Activated CD4-positive, alpha-beta memory T cell treated with anti-CD3 and anti-CD28 coated beads, Interleukin-2, amount 10 ng/mL, durations not matched to agents 7 days and 5 days (primary cell): ENCODE measurements at regions not wholly inside any gene's neighbourhood (a gene's known extent, or its start where the extent isn't known, plus 50 kb on each side); places are given as distances from the start of the nearest gene placed in this dataset.
"Not testable (repeated sequence)": the region's sequence is repeated elsewhere in the genome, so short reads cannot be mapped to it uniquely, and the experiment has no call there.

Experiments
- CTCF ChIA-PET: fragments of 350-600 bp; sonication (Branson Sonifier 250); formaldehyde crosslinking; loops from one replicate; lab custom pipeline; 2021; ENCODE audit warnings: antibody characterized with exemption, inconsistent platforms; lab: Charles Lee
- POLR2A ChIA-PET: fragments of 350-600 bp; sonication (Branson Sonifier 250); formaldehyde crosslinking; loops from one replicate; lab custom pipeline; 2021; ENCODE audit warnings: antibody characterized with exemption; lab: Charles Lee
- DNase-seq: peaks from one replicate; pipeline ENCODE4 v3.0.0-alpha.2; 2020
- H3K27ac Mint-ChIP-seq: one replicate; pipeline ENCODE4 v1.8.0; 2021; ENCODE audit warnings: mild to moderate bottlenecking, mixed read lengths
- H3K27me3 Mint-ChIP-seq: one replicate; pipeline ENCODE4 v1.8.0; 2021; ENCODE audit warnings: mixed read lengths
- H3K36me3 Mint-ChIP-seq: one replicate; pipeline ENCODE4 v1.8.0; 2021; ENCODE audit warnings: low read depth, mixed read lengths
- H3K4me1 Mint-ChIP-seq: one replicate; pipeline ENCODE4 v1.8.0; 2021; ENCODE audit warnings: mixed read lengths
- H3K4me3 Mint-ChIP-seq: one replicate; pipeline ENCODE4 v1.8.0; 2021; ENCODE audit warnings: mild to moderate bottlenecking, mixed read lengths
- H3K9me3 Mint-ChIP-seq: one replicate; pipeline ENCODE4 v1.8.0; 2021; ENCODE audit warnings: mixed read lengths

- POLR2A ChIA-PET = no interaction called here
- H3K36me3 Mint-ChIP-seq = no peaks in the 10 kb centered on the region
- H3K4me1 Mint-ChIP-seq = no peaks in the 10 kb centered on the region
- H3K27ac Mint-ChIP-seq = no peak overlapping the region
- CTCF ChIA-PET = no interaction called here
- no peak for DNase-seq
- H3K9me3 Mint-ChIP-seq = no peaks in the 10 kb centered on the region
- H3K4me3 Mint-ChIP-seq = no peak overlapping the region
- H3K27me3 Mint-ChIP-seq = no peaks in the 10 kb centered on the region
Observed at GRCh38 chr1:208691012-208691411, 446.8 kb upstream of the PLXNA2 start.

GRCh38 chr1:208709981-208710380, 465.8 kb upstream of the PLXNA2 start:
- Mint-ChIP-seq H3K27ac (no peak overlapping the region), H3K36me3 (no peaks in the 10 kb centered on the region), H3K4me3 (no peak overlapping the region)

DNA sequence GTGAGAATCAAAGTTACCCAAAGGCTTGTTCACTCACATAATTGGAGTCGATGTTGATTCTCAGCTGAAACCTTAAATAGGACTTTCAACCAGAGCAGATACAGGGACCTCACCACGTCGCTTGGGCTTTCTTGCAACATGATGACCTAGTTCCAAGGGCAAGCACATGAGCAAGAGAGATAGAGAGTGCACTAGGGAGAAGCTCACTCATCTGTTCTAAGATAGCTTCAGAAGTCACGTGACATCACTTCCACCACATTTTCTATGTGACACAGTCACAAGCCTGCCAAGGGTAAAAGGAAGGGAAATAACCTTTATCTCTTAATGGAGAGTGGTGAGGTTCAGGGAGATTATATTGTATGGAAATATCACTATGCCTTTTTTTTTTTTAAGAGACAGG, 470.1 kb upstream of the PLXNA2 start:
- no peaks in the 10 kb centered on the region for H3K27me3 Mint-ChIP-seq

More at GRCh38 chr1:208709981-208710380, 465.8 kb upstream of the PLXNA2 start:
- no peak for DNase-seq
- ChIA-PET CTCF (no interaction called here), POLR2A (no interaction called here)
- no peaks in the 10 kb centered on the region for H3K9me3 Mint-ChIP-seq
- no peaks in the 10 kb centered on the region for H3K4me1 Mint-ChIP-seq
- no peaks in the 10 kb centered on the region for H3K27me3 Mint-ChIP-seq

GRCh38 chr1:208717525-208717924, 473.3 kb upstream of the PLXNA2 start:
- H3K36me3 Mint-ChIP-seq = no peaks in the 10 kb centered on the region
- no peaks in the 10 kb centered on the region for H3K27me3 Mint-ChIP-seq
- no peak overlapping the region for H3K4me3 Mint-ChIP-seq

More for the DNA sequence above, 470.1 kb upstream of the PLXNA2 start:
- ChIA-PET CTCF (no interaction called here), POLR2A (no interaction called here)
- no peaks in the 10 kb centered on the region for H3K4me1 Mint-ChIP-seq
- no peaks in the 10 kb centered on the region for H3K36me3 Mint-ChIP-seq
- no peak for DNase-seq
- H3K9me3 Mint-ChIP-seq = peaks cover 3% of the 10 kb centered on the region
- H3K4me3 Mint-ChIP-seq = no peak overlapping the region
- H3K27ac Mint-ChIP-seq = no peak overlapping the region

GRCh38 chr1:208722592-208722991, 478.4 kb upstream of the PLXNA2 start:
- H3K4me3 Mint-ChIP-seq = no peak overlapping the region
- H3K9me3 Mint-ChIP-seq = peaks cover 22% of the 10 kb centered on the region
- POLR2A ChIA-PET = no interaction called here
- DNase-seq = no peak
- CTCF ChIA-PET = no interaction called here
- no peak overlapping the region for H3K27ac Mint-ChIP-seq
- H3K36me3 Mint-ChIP-seq = no peaks in the 10 kb centered on the region
- no peaks in the 10 kb centered on the region for H3K4me1 Mint-ChIP-seq
- H3K27me3 Mint-ChIP-seq = no peaks in the 10 kb centered on the region

More at GRCh38 chr1:208717525-208717924, 473.3 kb upstream of the PLXNA2 start:
- ChIA-PET CTCF (no interaction called here), POLR2A (interaction anchor here (1.0 kb wide), 1 partner anchor 34 kb away, joined by 3 read pairs; no protein-coding TSS in a partner anchor)
- Mint-ChIP-seq H3K27ac (no peak overlapping the region), H3K9me3 (peaks cover 16% of the 10 kb centered on the region), H3K4me1 (no peaks in the 10 kb centered on the region)
- no peak for DNase-seq

DNA sequence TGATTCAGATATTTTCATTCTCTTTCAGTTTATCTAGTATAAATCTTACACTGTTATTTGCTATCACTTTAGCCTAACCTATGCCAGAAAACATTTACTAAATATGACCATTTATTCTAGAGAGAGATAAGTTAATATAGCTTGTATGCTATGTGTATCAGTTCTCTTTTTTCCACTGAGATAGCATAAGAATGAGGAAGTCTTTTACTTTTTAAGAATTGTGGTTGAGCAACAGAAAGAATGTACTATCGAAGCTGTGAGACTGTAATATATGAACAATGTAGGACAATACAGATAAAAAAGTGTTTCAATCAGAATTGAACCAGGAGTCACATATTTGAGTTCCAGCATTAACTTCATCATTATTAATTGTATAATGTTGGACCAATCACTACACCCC, 479.9 kb upstream of the PLXNA2 start:
- ChIA-PET CTCF (no interaction called here), POLR2A (no interaction called here)
- no peak for DNase-seq
- Mint-ChIP-seq H3K4me3 (no peak overlapping the region), H3K4me1 (no peaks in the 10 kb centered on the region), H3K27ac (no peak overlapping the region), H3K9me3 (peaks cover 19% of the 10 kb centered on the region), H3K27me3 (no peaks in the 10 kb centered on the region), H3K36me3 (no peaks in the 10 kb centered on the region)

DNA sequence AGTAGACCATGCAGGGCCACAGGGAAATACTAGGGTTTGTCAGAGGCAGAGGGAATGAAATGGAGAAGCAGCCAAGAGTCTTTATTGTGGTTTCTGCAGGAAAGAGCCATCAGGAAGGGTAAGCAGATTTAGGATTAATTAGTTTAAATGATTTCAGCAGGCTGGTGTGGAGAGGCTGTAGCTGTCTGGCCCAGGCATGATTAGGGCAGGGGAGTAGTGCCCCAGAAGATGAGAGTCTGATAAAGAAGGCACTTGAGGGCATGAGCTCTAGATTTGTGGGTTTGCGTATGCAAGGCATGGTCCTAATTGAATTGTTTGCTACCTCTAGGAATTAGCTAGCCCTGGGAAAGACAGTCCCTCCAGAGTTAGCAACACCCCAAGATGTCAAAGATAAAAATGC, 484.6 kb upstream of the PLXNA2 start:
- H3K27me3 Mint-ChIP-seq = peaks cover 3% of the 10 kb centered on the region
- no peak overlapping the region for H3K4me3 Mint-ChIP-seq
- H3K4me1 Mint-ChIP-seq = peaks cover 3% of the 10 kb centered on the region
- no peaks in the 10 kb centered on the region for H3K36me3 Mint-ChIP-seq
- no peak for DNase-seq
- CTCF ChIA-PET = no interaction called here
- no peak overlapping the region for H3K27ac Mint-ChIP-seq
- H3K9me3 Mint-ChIP-seq = no peaks in the 10 kb centered on the region
- POLR2A ChIA-PET = no interaction called here

- no peak for DNase-seq
- H3K4me3 Mint-ChIP-seq = peak overlapping the region; percentile 2
- CTCF ChIA-PET = interaction anchor here (0.6 kb wide), 1 partner anchor 19 kb away, joined by 3 read pairs; no protein-coding TSS in a partner anchor
Observed at GRCh38 chr1:208731981-208732821, 488.0 kb upstream of the PLXNA2 start.

DNA sequence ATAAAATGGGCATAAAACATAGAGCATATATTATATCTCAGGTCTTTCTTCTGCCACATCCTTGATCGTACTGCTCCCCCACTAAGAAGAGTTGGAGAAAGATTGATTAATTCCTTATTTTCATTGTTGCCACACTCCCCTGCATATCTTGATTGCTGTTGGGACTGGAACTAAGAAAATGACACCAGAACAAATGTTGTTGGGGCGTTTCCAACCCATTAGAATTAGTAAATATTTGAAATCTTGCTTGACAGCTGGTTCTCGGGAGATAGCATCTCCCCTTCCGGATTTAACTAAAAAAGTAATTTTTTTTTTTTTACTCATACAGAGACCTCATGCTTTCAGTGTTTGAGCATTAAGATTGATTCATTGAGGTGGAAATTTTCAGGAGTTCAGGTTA, 493.0 kb upstream of the PLXNA2 start:
- DNase-seq = no peak
- Mint-ChIP-seq H3K36me3 (no peaks in the 10 kb centered on the region), H3K4me1 (peaks cover 3% of the 10 kb centered on the region), H3K27ac (no peak overlapping the region), H3K9me3 (no peaks in the 10 kb centered on the region), H3K27me3 (peaks cover 3% of the 10 kb centered on the region), H3K4me3 (no peak overlapping the region)
- ChIA-PET CTCF (no interaction called here), POLR2A (no interaction called here)

More at GRCh38 chr1:208731981-208732821, 488.0 kb upstream of the PLXNA2 start:
- peaks cover 3% of the 10 kb centered on the region for H3K4me1 Mint-ChIP-seq
- POLR2A ChIA-PET = no interaction called here
- H3K9me3 Mint-ChIP-seq = no peaks in the 10 kb centered on the region
- H3K27ac Mint-ChIP-seq = no peak overlapping the region
- H3K27me3 Mint-ChIP-seq = peaks cover 3% of the 10 kb centered on the region
- no peaks in the 10 kb centered on the region for H3K36me3 Mint-ChIP-seq

DNA sequence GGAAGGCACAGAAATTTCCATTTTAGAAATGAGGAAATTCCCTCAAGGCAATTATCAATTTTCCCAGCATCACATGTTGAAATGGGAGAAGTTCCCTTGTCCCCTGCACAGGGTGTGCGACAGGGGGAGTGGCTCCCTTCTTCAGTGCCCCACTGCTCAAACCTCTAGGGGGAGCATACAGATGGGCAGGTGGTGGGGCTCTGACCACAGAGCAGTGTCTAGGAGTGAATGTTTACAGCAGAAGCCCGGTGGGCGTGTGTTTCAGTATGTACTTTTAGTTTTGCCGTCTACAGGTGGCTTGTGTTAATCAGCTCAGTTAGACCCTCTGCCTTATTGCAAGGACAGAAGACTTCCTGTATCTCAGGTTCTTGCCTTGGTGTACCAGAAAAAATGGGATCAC, 493.7 kb upstream of the PLXNA2 start:
- H3K4me3 Mint-ChIP-seq = no peak overlapping the region
- H3K27ac Mint-ChIP-seq = no peak overlapping the region
- ChIA-PET CTCF (no interaction called here), POLR2A (no interaction called here)
- H3K27me3 Mint-ChIP-seq = no peaks in the 10 kb centered on the region
- H3K36me3 Mint-ChIP-seq = no peaks in the 10 kb centered on the region
- DNase-seq = no peak
- H3K4me1 Mint-ChIP-seq = no peaks in the 10 kb centered on the region
- H3K9me3 Mint-ChIP-seq = no peaks in the 10 kb centered on the region

- DNase-seq, H3K27ac Mint-ChIP-seq, H3K9me3 Mint-ChIP-seq, H3K27me3 Mint-ChIP-seq, H3K4me1 Mint-ChIP-seq, POLR2A ChIA-PET, H3K4me3 Mint-ChIP-seq, CTCF ChIA-PET, H3K36me3 Mint-ChIP-seq: not testable (repeated sequence)
Observed at GRCh38 chr1:208739636-208740035, 495.5 kb upstream of the PLXNA2 start.

GRCh38 chr1:208741296-208741695, 497.1 kb upstream of the PLXNA2 start:
- Mint-ChIP-seq H3K4me1 (no peaks in the 10 kb centered on the region), H3K36me3 (no peaks in the 10 kb centered on the region), H3K4me3 (no peak overlapping the region), H3K9me3 (no peaks in the 10 kb centered on the region), H3K27me3 (no peaks in the 10 kb centered on the region), H3K27ac (no peak overlapping the region)
- CTCF ChIA-PET = no interaction called here
- POLR2A ChIA-PET = no interaction called here
- DNase-seq = no peak

GRCh38 chr1:208743361-208743760, 499.2 kb upstream of the PLXNA2 start:
- ChIA-PET POLR2A (no interaction called here), CTCF (no interaction called here)
- H3K27me3 Mint-ChIP-seq = no peaks in the 10 kb centered on the region
- H3K9me3 Mint-ChIP-seq = no peaks in the 10 kb centered on the region
- H3K36me3 Mint-ChIP-seq = no peaks in the 10 kb centered on the region
- no peaks in the 10 kb centered on the region for H3K4me1 Mint-ChIP-seq
- no peak overlapping the region for H3K27ac Mint-ChIP-seq
- DNase-seq = no peak
- H3K4me3 Mint-ChIP-seq = no peak overlapping the region

- Mint-ChIP-seq H3K27ac (no peak overlapping the region), H3K27me3 (no peaks in the 10 kb centered on the region), H3K4me1 (no peaks in the 10 kb centered on the region), H3K4me3 (no peak overlapping the region), H3K36me3 (no peaks in the 10 kb centered on the region), H3K9me3 (no peaks in the 10 kb centered on the region)
- POLR2A ChIA-PET = no interaction called here
- DNase-seq = no peak
- CTCF ChIA-PET = no interaction called here
Observed at GRCh38 chr1:208747979-208748378, 503.8 kb upstream of the PLXNA2 start.
